GM10248 (cell line): ENCODE measurements at regions not wholly inside any gene's neighbourhood (a gene's known extent, or its start where the extent isn't known, plus 50 kb on each side); places are given as distances from the start of the nearest gene placed in this dataset.

Source experiments
- CTCF ChIA-PET: fragments of 300-600 bp; sonication (Branson Sonifier 250); formaldehyde crosslinking; extraction: SDS; loops from one replicate; lab custom pipeline; 2021; ENCODE audit warnings: antibody characterized with exemption; lab: Yijun Ruan, JAX
- POLR2A ChIA-PET: fragments of 350-650 bp; sonication (Branson Sonifier 250); formaldehyde crosslinking; extraction: SDS; loops from one replicate; lab custom pipeline; 2020; ENCODE audit warnings: antibody characterized with exemption; lab: Yijun Ruan, JAX
- DNase-seq: peaks from one replicate; pipeline ENCODE4 v3.0.0; 2012; ENCODE audit errors: extremely low spot score
- TF ChIP-seq, protein P1 (sequence below): IDR thresholded peaks from 2 replicates; pipeline ENCODE4 v1.5.1; 2012; ENCODE audit warnings: mild to moderate bottlenecking, low read depth; ENCODE audit errors: extremely low read depth, missing control alignments, control extremely low read depth

GRCh38 chr5:155996123-155996522, 330.8 kb upstream of the SGCD start:
- TF ChIP-seq, protein P1, sequence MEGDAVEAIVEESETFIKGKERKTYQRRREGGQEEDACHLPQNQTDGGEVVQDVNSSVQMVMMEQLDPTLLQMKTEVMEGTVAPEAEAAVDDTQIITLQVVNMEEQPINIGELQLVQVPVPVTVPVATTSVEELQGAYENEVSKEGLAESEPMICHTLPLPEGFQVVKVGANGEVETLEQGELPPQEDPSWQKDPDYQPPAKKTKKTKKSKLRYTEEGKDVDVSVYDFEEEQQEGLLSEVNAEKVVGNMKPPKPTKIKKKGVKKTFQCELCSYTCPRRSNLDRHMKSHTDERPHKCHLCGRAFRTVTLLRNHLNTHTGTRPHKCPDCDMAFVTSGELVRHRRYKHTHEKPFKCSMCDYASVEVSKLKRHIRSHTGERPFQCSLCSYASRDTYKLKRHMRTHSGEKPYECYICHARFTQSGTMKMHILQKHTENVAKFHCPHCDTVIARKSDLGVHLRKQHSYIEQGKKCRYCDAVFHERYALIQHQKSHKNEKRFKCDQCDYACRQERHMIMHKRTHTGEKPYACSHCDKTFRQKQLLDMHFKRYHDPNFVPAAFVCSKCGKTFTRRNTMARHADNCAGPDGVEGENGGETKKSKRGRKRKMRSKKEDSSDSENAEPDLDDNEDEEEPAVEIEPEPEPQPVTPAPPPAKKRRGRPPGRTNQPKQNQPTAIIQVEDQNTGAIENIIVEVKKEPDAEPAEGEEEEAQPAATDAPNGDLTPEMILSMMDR = no peak
- ChIA-PET CTCF (no interaction called here), POLR2A (no interaction called here)
- no peak for DNase-seq

DNA sequence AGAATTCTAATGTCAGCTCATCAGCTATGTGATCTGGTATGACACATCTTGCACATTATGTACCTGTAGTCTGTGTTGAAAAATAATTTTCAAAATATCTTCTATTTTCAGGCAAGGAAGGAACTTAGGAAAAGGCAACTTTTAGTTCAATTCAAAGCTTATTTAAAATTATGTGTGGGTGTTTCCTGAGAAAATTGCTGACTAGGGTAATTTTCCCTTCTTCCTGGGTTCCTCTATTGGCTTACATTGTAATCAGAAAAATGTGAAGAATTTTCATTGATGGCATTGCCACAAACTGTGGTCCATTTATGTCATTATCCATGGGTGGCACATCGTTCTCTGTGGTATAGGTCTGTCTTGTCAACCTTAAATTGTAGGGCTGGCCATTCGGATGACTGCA, 328.7 kb upstream of the SGCD start:
- DNase-seq = no peak
- POLR2A ChIA-PET = no interaction called here
- TF ChIP-seq, protein P1 = no peak
- CTCF ChIA-PET = no interaction called here

GRCh38 chr5:156000115-156000514, 326.8 kb upstream of the SGCD start:
- DNase-seq = no peak
- ChIA-PET POLR2A (no interaction called here), CTCF (no interaction called here)
- TF ChIP-seq, protein P1 = no peak

DNA sequence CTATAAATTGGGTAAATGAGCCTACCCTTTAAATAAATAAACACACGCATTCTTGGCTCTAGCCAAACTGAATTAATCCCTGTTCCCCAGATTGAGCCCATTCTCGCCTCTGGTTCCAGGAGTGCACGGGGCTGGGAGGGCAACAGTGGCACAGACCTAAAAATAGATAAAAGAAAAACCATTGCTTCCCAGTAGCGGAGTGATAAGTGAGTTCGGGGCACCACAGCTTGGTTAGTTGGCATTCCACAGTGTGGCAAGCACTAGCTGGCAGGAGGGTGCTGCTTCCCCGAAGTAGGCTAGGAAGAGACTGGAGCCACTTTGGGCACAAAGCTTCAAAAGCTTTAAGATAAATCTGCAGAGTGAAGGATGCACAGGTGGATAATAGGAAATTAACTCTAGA, 322.2 kb upstream of the SGCD start:
- no peak for DNase-seq
- ChIA-PET CTCF (no interaction called here), POLR2A (no interaction called here)
- TF ChIP-seq, protein P1 = no peak

- DNase-seq = no peak
- POLR2A ChIA-PET = no interaction called here
- CTCF ChIA-PET = interaction anchor here (1.4 kb wide), 1 partner anchor 17 kb away, joined by 3 read pairs; no protein-coding TSS in a partner anchor
- TF ChIP-seq, protein P1 = no peak
Observed at GRCh38 chr5:156006026-156006647, 320.8 kb upstream of the SGCD start.

- POLR2A ChIA-PET = no interaction called here
Observed at GRCh38 chr5:156008844-156009243, 318.1 kb upstream of the SGCD start.

More at GRCh38 chr5:156008844-156009243, 318.1 kb upstream of the SGCD start:
- CTCF ChIA-PET = no interaction called here
- DNase-seq = no peak
- TF ChIP-seq, protein P1 = no peak
